Neural cell (in vitro differentiated cells): ENCODE measurements at regions not wholly inside any gene's neighbourhood (a gene's known extent, or its start where the extent isn't known, plus 50 kb on each side); places are given as distances from the start of the nearest gene placed in this dataset.

Source experiments
- EP300 ChIP-seq: fragments of 450-650 bp; conservative IDR thresholded peaks from 2 replicates; pipeline ENCODE4 v1.6.1; 2014; ENCODE audit warnings: antibody characterized with exemption, mild to moderate bottlenecking, moderate library complexity; ENCODE audit not compliant: poor library complexity, severe bottlenecking
- EZH2 ChIP-seq: fragments of 200-600, 300-800 bp; shearing (Covaris generic), sonication (generic); IDR thresholded peaks from 2 replicates; pipeline ENCODE4 v1.6.1; 2014; ENCODE audit warnings: antibody characterized with exemption, low read length, borderline replicate concordance, mild to moderate bottlenecking; ENCODE audit not compliant: insufficient read depth, poor library complexity, severe bottlenecking
- MXI1 ChIP-seq: fragments of 450-650 bp; conservative IDR thresholded peaks from 2 replicates; pipeline ENCODE4 v1.6.1; 2014; ENCODE audit warnings: antibody characterized with exemption, mild to moderate bottlenecking; ENCODE audit not compliant: poor library complexity, severe bottlenecking
- POLR2AphosphoS5 ChIP-seq: IDR thresholded peaks from 2 replicates; pipeline ENCODE4 v1.6.1; 2012
- RAD21 ChIP-seq: fragments of 450-650 bp; conservative IDR thresholded peaks from 2 replicates; pipeline ENCODE4 v1.6.1; 2014; ENCODE audit warnings: antibody characterized with exemption, mild to moderate bottlenecking, moderate library complexity
- SMC3 ChIP-seq: fragments of 450-650 bp; conservative IDR thresholded peaks from 2 replicates; pipeline ENCODE4 v1.6.1; 2014; ENCODE audit warnings: antibody characterized with exemption, mild to moderate bottlenecking, moderate library complexity; ENCODE audit not compliant: poor library complexity
- TAF1 ChIP-seq: IDR thresholded peaks from 2 replicates; pipeline ENCODE4 v1.6.1; 2012; ENCODE audit warnings: low read depth
- TF ChIP-seq, protein P1 (sequence below): fragments of 450-650 bp; IDR thresholded peaks from 2 replicates; pipeline ENCODE4 v1.5.1; 2014; ENCODE audit warnings: antibody characterized with exemption, mild to moderate bottlenecking, moderate library complexity; ENCODE audit not compliant: poor library complexity, severe bottlenecking
- TF ChIP-seq, protein P2 (sequence below): IDR thresholded peaks from 2 replicates; pipeline ENCODE4 v1.6.1; 2012; ENCODE audit warnings: borderline replicate concordance

- no peak for TF ChIP-seq RAD21
- TF ChIP-seq, protein P1, sequence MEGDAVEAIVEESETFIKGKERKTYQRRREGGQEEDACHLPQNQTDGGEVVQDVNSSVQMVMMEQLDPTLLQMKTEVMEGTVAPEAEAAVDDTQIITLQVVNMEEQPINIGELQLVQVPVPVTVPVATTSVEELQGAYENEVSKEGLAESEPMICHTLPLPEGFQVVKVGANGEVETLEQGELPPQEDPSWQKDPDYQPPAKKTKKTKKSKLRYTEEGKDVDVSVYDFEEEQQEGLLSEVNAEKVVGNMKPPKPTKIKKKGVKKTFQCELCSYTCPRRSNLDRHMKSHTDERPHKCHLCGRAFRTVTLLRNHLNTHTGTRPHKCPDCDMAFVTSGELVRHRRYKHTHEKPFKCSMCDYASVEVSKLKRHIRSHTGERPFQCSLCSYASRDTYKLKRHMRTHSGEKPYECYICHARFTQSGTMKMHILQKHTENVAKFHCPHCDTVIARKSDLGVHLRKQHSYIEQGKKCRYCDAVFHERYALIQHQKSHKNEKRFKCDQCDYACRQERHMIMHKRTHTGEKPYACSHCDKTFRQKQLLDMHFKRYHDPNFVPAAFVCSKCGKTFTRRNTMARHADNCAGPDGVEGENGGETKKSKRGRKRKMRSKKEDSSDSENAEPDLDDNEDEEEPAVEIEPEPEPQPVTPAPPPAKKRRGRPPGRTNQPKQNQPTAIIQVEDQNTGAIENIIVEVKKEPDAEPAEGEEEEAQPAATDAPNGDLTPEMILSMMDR, result no peak
- no peak for TF ChIP-seq EP300
- TF ChIP-seq, protein P2, sequence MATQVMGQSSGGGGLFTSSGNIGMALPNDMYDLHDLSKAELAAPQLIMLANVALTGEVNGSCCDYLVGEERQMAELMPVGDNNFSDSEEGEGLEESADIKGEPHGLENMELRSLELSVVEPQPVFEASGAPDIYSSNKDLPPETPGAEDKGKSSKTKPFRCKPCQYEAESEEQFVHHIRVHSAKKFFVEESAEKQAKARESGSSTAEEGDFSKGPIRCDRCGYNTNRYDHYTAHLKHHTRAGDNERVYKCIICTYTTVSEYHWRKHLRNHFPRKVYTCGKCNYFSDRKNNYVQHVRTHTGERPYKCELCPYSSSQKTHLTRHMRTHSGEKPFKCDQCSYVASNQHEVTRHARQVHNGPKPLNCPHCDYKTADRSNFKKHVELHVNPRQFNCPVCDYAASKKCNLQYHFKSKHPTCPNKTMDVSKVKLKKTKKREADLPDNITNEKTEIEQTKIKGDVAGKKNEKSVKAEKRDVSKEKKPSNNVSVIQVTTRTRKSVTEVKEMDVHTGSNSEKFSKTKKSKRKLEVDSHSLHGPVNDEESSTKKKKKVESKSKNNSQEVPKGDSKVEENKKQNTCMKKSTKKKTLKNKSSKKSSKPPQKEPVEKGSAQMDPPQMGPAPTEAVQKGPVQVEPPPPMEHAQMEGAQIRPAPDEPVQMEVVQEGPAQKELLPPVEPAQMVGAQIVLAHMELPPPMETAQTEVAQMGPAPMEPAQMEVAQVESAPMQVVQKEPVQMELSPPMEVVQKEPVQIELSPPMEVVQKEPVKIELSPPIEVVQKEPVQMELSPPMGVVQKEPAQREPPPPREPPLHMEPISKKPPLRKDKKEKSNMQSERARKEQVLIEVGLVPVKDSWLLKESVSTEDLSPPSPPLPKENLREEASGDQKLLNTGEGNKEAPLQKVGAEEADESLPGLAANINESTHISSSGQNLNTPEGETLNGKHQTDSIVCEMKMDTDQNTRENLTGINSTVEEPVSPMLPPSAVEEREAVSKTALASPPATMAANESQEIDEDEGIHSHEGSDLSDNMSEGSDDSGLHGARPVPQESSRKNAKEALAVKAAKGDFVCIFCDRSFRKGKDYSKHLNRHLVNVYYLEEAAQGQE, result no peak
- no peak for TF ChIP-seq MXI1
- TF ChIP-seq TAF1, result no peak
- no peak for TF ChIP-seq POLR2AphosphoS5
- no peak for TF ChIP-seq EZH2
- TF ChIP-seq SMC3, result no peak
Measured at GRCh38 chr10:34016576-34016975, 682.1 kb upstream of the NRP1 start.
